Activated CD4-positive, alpha-beta T cell treated with anti-CD3 and anti-CD28 coated beads for 1 hour (primary cell): ENCODE measurements at regions not wholly inside any gene's neighbourhood (a gene's known extent, or its start where the extent isn't known, plus 50 kb on each side); places are given as distances from the start of the nearest gene placed in this dataset.
"Not testable (repeated sequence)": the region's sequence is repeated elsewhere in the genome, so short reads cannot be mapped to it uniquely, and the experiment has no call there.

Source experiments
- DNase-seq: peaks from one replicate; pipeline ENCODE4 v3.0.0-alpha.2; 2020

DNA sequence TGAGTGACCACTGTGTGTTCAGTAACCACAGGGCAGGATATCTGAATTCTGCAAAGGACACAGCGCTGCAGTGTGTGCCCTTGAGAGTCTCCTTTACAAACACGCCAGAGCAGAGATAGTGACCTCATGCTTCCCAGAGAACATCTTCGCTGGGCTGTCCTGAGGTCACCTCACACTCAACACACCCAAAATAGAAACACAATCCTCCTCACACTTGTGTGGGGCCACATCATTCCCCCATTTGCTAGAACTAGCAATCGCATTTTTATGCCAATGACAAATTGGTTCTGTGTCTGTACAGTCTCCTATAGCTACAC is 140.1 kb upstream of the NRIP1 start:
- DNase-seq: no peak

DNA sequence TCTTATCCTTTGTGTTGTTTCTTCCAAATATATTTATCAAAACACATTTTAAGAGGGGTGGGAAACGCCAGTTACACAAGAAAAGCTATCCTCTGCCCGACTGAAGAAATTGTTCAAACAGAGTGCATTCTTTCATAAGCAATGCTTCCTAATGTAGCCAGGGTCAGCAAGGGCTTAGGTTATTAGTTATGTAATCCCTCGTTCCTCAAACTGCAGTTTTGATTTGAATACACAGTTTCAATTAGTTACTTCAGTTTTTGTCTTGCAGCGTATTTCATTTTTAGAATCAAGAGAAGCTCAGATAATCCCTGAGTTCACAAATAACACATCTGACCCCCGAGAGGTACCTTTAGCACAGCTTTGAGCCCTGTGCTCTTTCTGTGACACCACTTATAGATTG is 141.7 kb upstream of the NRIP1 start:
- no peak for DNase-seq

DNA sequence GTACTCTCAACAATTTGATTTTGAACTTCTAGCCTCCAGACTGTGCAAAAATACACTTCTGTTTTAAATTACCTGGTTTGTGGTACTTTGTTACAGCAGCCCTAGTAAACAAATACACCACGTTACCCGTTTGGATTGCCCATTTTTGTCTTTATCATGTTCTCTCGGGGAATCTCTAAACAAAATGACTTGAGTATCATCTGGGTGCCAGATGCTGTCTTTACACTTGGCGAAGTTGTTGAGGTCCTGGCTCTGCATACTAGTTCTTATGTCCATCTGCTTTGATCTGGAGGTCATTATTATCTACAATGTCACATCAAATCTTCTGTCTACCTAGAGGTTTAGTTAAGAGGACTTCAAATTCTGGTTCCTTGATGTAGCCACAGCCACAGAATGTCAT is 142.4 kb upstream of the NRIP1 start:
- no peak for DNase-seq

DNA sequence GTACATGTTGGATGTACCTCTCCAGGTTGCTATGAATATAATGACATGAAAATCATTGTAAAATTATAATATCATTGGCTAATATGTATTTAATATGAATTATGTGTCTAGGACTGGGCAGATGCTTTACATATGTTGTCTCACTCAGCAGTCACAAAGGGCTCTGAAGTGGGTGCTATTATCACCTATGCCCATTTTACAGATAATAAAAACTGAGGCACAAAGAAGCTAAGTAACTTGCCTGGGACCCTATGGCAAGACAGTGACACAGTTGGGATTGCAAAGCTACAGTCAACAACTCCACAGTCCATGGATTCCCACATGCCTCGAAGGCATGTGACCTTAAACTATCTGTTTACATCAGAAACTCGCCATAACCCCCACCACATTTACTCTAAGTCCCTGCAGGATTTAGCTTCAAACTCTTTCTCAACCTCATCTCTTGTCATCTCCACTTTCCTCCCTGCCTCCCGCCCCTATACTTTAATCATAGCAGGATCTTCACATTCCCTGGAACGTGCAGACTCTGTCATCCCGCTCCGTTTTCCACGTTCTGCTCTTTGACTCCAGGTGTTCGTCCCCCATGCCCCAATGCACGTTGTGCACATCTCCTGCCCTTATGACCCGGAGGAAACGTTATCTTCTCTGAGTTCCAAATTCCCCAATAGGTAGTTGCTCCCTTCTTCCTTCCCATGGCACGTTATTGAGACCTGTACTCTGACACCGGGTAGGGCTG is 143.0 kb upstream of the NRIP1 start:
- DNase-seq: no peak

DNA sequence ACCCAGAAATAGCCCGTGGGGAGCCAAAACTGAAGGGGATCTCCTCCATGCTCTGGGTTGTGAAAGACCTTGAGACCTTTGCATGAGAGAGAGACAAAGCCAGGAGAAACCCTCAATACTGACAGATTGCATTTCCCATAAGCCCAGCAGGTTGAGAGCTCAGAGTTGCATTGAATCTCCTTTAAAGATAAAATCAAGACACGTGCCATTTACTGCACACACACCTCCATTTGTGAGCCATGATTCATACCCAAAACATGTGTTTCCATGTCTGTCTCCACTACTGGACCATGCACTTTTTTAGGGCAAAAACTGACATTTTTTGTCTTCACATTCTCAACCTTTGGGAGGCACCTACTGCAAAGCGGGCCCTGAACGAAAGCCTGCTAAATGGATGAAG is 144.0 kb upstream of the NRIP1 start:
- no peak for DNase-seq

DNA sequence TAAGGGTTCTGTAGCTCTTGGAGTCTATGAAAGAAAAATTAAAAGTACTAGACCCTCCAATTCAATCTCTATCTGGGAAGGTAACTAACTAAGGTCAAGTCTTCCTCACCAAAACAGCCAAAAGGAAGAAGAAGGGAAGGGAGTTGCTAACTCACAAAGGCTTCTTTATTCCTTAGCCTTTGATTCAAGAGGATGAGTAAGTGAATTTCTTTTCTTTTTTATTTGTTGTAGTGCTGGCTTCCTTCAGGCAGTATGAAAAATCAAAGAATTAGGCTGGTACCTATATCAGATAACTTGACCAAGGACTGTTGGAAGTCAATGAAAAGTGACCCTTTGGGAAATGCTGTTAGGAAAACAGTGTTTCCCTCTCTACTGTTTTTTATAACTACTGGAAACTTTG is 144.4 kb upstream of the NRIP1 start:
- no peak for DNase-seq

DNA sequence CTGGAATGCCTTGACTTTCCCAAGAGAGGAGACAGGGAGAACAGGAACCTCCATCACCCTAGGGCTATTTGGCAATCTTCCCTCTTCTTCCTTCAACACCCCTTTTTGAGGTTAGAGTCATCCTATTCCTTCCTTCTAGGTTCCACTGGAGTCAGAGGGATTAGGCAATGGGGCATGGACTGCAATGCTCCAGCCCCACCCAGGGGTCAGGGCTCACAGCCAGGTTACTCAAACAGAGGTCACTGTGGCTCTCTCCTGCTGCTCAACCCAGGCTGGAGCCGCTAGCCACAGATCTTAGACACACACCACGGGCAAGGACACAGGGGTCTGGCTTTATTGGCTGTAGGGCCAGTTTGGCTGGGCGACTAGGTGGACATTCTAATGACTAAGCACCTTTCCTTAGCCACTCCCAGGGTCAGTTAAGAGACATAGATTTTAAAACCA is 145.5 kb upstream of the NRIP1 start:
- DNase-seq: no peak

DNA sequence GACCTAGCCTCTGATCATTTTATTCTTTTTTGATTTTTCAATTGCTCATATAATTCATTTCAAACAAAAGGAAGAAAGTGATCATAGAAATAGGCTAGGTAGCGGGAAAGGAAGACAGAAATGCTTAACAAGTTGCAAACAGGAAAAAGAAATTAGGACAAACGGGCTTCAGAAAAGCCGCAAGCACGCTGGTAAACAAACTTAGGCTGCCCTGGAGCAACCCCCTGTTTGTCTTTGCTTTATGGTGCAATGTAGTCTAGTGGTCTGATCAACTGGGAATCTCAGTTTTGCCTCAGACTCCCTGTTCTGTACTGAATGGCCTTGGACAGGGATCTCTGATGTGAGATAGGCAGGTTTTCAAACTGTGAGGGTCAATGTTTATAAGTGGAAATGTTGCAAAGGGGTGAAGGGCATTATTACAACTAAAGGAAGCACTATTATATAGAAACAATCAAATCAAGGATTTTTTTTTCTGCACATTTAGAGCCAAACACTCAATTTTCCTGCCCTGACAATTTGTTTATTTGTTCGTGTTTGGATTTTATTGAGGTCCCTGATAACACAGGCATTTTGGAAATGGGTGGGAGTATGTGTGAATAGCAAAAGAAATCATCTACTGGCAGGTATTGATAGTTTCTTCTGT is 146.8 kb upstream of the NRIP1 start:
- DNase-seq: no peak

DNA sequence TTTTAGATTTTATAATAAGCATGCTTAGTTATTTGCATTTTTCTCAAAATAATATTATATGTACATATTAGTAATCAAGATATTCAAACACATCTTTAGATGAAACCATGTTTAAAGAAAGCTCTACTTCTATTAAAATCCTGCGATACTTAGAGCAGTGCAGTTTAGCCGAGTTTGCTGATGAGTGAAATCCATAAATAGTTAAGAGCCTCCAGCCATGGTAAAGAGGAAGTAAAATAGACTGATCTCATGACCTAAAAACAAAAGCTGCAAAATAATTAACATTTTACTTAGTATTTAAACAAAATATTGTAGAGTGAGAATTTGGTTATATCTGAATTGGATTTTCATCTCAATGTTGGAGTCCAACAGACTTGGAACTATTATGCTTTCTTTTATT is 147.4 kb upstream of the NRIP1 start:
- DNase-seq: no peak

DNA sequence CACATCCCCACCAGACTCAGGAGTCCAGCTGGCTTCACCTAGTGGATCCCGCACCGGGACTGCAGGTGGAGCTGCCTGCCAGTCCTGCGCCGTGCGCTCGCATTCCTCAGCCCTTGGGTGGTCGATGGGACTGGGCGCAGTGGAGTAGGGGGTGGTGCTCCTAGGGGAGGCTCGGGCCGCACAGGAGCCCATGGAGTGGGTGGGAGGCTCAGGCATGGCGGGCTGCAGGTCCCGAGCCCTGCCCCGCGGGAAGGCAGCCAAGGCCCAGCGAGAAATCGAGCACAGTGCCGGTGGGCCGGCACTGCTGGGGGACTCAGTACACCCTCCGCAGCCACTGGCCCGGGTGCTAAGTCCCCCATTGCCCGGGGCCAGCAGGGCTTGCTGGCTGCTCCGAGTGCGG is 153.7 kb upstream of the NRIP1 start:
- not testable (repeated sequence) for DNase-seq

DNA sequence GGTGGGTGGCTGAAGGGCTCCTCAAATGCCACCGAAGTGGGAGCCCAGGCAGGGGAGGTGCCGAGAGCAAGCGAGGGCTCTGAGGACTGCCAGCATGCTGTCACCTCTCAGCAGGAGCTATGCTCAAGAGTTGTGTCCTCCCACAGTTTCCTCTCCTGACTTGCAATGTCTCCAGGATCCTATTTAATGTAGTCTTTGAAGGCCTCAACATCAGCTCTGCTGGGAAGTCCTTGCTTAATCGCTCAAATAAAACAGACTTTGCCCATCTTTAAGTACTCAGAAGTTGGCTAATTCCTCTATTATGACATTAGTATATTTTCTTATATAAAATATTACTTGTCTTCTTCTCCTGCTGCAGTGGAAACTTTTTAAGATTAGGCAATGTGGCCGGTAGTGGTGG is 154.2 kb upstream of the NRIP1 start:
- DNase-seq: no peak

DNA sequence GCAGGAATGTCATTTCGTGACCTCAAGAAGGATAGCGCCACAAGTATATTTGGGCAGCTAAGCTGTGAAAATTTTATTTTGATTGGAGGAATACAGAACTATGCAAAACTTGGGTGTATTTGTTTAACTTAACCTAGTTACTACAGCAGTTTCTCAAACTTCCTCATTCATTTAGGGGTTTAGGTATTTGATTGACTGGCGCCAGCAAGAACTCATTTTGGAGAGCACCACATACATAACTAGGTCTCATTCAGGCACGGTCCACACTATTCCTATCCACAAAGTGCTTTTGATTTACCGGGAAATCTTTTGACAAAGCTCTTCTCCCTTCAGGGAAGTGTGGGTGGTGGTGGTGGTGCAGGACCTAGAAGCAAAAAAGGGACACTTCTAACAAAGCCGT is 155.1 kb upstream of the NRIP1 start:
- DNase-seq: no peak

DNA sequence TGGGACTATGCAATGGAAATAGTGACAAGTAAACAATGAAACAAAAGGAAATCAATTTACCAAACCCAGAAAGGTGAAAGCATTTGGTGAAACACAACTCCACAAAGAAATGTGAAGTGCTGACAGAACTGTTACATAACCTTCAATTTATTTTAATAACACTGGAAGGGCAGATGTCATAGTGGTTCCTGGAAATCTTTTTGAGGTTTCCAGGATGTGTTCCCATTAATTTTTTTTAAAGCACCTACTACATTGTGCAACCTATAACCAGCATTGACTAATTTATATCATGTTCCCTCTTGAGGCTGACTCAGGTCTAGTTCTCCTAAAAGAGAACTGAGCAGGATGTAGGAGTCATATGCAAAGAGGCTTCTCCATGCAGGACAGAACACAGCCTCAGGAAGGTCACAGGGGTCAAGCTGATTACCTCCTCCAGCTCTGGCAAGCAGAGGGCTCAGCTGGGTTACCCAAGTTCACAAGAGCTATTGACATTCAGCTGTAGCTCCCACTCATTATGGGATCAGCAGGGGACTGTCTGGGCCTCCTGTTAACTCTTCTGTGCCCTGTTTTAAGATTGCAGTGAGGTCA is 157.1 kb upstream of the NRIP1 start:
- DNase-seq: no peak

DNA sequence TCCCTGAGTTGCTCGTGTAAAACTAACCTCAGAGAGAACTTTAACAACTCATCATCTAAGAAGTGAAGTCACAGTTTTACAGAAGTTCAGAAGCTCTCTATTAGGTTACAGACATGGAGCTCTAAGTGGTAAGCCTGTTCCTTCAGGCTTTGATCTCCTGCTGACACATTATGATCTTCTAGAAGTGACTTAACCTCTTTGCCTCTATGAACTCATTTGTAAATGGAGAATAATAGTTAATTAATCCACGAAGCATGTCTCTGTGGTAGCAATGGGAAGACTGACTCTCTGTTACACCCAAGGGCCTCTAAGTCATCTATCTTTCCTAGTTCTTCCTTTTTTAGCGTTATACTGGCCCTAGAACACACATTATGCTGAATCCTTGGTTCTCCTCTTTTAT is 157.9 kb upstream of the NRIP1 start:
- DNase-seq: no peak

DNA sequence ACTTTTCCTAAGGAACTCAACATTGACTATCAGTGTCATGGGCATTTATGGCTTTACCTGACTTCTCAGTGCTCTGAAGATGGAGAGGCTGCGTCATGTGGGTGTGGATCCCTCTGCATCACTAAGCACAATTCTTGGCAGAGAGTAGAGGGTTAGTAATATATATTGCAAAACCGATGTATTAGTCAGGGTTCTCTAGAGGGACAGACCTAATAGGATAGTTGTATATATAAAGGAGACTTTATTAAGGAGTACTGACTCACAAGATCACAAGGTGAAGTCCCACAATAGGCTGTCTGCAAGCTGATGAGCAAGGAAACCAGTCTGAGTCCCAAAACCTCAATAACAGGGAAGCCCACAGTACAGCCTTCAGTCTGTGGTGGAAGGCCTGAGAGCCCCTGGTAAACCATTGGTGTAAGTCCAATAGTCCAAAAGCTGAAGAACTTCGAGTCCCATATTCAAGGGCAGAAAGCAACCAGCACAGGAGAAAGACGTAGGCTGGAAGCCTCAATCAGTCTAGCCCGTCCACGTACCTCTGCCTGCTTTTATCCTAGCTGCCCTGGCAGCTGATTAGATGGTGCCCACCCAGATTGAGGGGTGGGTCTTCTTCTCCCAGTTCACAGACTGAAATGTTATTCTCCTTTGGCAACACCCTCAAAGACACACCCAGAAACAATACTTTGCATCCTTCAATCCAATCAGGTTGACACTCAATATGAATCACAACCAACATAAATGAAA is 159.7 kb upstream of the NRIP1 start:
- DNase-seq: no peak

DNA sequence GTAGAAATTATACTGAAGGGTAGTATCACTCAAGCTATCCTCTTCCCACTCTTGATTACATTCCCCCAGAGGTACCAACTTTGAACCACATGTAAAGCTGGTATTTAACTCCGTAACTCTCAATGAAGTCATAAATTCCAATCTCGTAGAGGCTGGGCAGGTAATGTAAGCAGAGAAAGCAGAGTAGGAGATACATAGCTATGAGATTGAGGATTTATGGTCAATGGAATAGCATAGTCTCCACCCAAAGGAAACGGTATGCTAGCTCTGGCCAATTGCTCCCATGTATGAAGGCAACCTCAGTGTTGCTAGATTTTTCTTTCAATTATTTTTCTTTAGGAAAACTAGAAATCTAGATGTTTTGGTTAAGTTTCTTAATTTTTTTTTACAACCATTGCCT is 163.1 kb upstream of the NRIP1 start:
- no peak for DNase-seq

DNA sequence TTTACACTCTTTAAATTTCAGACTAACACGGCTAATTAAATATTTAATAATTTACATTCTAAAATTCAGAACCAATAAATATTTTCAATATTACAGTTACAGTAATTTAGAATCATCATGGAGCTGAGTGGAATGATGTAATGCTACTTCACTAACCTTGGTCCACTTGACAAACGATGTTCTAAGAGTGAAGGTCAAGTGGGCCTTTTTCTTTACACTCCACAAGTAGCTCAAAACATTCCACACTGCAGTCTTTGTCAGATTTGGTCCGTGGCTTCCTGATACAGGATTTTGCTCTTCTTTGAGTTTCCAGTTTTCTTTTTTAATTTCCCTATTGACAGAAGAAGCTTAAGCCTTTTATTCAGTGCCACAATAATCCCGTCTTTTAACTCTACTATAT is 164.6 kb upstream of the NRIP1 start:
- DNase-seq: no peak

DNA sequence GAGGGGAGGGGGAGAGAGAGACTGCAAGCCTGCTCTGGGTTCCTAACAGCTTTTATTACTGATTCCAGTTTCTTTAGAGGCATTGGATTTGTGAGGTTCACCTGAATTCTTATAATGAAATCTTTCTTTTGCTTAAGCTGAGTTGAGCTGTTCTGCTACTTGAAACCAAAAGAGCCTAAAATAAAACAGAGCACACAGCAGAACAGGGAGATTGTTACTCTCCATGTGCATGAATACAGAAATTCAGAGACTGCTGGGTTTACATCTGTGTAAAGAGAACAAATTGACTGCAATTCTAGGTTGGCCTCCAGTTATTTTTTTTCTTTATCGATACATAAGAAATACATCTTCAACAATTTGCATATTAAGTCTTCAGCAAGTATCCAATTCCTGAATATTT is 168.8 kb upstream of the NRIP1 start:
- DNase-seq: no peak

DNA sequence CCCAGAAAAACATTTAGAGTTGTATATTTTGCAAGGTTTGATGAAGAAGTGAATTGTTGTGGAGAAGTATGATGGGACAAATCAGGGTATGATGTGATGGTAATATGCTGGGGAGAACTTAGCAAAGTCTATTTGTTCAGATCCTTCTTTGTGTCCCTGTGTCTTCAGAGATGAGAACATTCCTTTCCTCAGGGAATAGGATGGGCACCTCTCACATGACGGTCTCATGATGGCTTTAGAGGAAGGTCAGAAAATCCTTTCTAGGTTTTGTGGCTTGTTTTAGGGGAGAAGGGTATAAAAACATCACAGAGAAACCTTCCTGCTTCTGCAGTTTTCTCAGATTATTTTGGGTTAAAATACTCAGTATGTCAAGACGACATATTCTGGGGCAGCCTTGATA is 171.3 kb upstream of the NRIP1 start:
- no peak for DNase-seq

DNA sequence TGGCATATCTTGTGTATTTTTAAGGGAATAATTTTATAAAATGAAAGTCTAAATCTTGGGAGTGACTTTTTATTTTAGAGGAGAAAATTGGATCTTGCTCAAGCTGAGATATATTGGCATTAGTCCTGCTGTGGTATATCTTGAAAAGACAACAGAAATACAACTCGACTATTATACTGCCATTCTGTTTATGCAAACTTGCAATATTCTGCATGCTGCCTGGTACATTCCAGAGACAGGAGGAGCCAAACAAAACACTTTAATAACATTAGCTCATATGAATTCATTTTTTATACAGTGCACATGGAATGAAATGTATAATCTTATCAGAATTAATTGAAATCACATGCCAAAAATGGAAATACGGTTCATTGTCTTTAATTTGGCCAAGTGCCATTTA is 176.0 kb upstream of the NRIP1 start:
- DNase-seq: no peak

DNA sequence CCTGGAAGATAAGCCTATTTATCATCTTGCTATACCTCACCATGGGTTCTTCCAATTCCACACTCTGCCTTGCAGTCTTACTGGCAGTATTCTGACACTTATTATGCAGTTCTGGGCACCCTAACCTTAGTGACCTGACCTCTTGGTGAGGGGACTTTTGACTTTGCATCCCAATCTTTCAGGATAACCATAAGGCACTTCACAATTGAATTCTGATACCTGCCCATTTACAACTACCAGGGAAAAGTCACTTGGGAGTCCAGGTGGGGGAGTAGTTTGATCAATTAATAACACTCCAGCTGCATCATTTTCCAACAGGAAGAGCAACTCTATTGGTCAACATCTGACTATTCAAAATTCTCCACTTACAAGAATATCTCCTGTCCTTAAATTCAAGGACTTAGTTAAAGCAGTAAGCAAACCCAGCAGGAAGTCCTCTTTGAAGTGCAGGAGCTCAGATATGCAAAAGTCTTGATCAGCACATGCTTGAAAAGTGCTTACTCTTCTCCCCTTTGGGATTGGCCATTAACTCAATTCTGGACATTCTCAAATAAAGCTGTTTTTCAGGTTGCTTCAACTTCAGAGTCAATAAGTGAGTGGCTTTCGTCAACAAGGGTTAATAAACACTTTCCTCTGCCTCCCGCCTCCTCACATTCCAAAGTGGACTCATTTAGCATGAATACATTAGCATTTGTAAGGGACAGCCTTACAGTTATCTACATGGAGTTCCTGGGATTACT is 177.4 kb upstream of the NRIP1 start:
- DNase-seq: no peak

DNA sequence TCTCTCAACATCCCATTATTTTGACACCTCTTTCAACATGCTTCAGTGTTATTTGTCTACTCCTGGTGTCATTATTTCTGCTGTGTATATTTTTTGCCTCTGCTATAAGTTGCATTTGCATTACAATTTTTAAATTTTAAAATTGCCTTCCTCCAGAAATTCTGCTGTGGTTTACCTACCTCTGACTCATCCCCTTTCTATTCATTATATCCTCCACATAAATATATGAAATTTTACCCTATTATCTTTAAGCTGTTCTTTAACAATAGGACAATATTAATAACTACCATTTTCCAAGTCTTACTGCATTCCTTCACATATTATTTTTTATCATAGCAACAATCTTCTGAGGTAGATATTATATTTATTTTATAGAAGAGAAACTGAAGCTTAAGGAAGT is 178.1 kb upstream of the NRIP1 start:
- DNase-seq: no peak

DNA sequence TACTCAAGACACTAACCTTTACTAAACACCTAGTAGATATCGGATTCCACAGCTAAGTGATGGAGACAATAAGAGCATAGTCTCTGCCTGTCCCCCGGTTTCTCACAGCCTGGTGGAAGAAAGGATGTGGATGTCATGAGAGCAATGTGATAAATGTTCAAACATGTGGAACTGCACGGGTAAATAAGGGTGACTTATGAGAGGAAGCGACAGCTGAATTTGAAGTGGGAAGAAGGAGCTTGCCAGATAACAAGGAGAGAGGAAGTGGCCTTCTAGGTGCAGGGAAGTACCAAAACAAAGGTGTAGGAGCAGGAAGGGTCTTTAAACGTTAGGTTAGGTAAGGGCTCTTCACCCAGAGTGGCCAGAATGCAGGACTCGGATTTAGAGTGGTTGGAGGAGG is 178.6 kb upstream of the NRIP1 start:
- DNase-seq: no peak
